T1000 (cell line): ENCODE measurements at regions not wholly inside any gene's neighbourhood (a gene's known extent, or its start where the extent isn't known, plus 50 kb on each side); places are given as distances from the start of the nearest gene placed in this dataset.

Source experiments
- DNase-seq: peaks from one replicate; lab custom pipeline; 2025; ENCODE audit warnings: mixed read lengths; lab: John Stamatoyannopoulos, UW

- no peak for DNase-seq
Measured at GRCh38 chr6:5946701-5947100, 60.0 kb downstream of the NRN1 start.

- DNase-seq, result no peak
Measured at GRCh38 chr6:5946181-5946580, 60.5 kb downstream of the NRN1 start.

GRCh38 chr6:5943591-5943990, 63.1 kb downstream of the NRN1 start:
- DNase-seq, result no peak

GRCh38 chr6:5942591-5942990, 64.1 kb downstream of the NRN1 start:
- DNase-seq, result no peak

- no peak for DNase-seq
Measured at GRCh38 chr6:5941188-5941587, 65.5 kb downstream of the NRN1 start.

GRCh38 chr6:5938934-5939333, 67.8 kb downstream of the NRN1 start:
- DNase-seq, result no peak

GRCh38 chr6:5937936-5938706, 68.6 kb downstream of the NRN1 start:
- no peak for DNase-seq

- DNase-seq, result no peak
Measured at GRCh38 chr6:5937169-5937909, 69.4 kb downstream of the NRN1 start.

GRCh38 chr6:5936631-5937030, 70.1 kb downstream of the NRN1 start:
- DNase-seq, result no peak

GRCh38 chr6:5936140-5936539, 70.6 kb downstream of the NRN1 start:
- DNase-seq, result no peak

GRCh38 chr6:5930968-5931367, 75.8 kb downstream of the NRN1 start:
- DNase-seq, result no peak

- DNase-seq, result no peak
Measured at GRCh38 chr6:5930143-5930770, 76.5 kb downstream of the NRN1 start.

- no peak for DNase-seq
Measured at GRCh38 chr6:5923840-5924239, 82.9 kb downstream of the NRN1 start.

GRCh38 chr6:5922230-5922629, 84.5 kb downstream of the NRN1 start:
- no peak for DNase-seq

- no peak for DNase-seq
Measured at GRCh38 chr6:5909721-5910120, 97.0 kb downstream of the NRN1 start.

GRCh38 chr6:5906842-5907241, 99.9 kb downstream of the NRN1 start:
- no peak for DNase-seq

- DNase-seq, result no peak
Measured at GRCh38 chr6:5906340-5906670, 100.4 kb downstream of the NRN1 start.

GRCh38 chr6:5905431-5906339, 101.0 kb downstream of the NRN1 start:
- DNase-seq, result peak; percentile 72

GRCh38 chr6:5904532-5904931, 102.2 kb downstream of the NRN1 start:
- DNase-seq, result no peak

GRCh38 chr6:5899216-5900045, 107.3 kb downstream of the NRN1 start:
- no peak for DNase-seq

GRCh38 chr6:5898563-5898962, 108.2 kb downstream of the NRN1 start:
- DNase-seq, result no peak
